ENCODE measurements at regions not wholly inside any gene's neighbourhood (a gene's known extent, or its start where the extent isn't known, plus 50 kb on each side); places are given as distances from the start of the nearest gene placed in this dataset.

DNA sequence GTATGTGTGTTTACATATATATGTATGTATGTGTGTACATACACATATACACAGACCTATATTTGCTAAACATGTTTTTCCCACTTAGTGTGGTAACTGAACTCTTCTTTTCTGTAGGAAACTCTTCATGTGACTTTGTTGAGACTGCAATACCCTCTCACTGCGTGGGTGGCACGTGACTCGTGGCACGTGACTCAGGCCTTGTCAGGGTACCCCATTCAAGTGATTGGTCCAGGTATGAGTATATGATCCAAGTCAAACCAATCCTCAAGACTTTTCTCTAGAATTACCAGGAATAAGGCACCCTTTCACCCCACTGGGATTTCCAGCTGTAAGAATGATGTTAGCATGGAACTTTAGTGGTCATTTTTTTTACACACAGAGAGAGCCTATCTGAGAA is 149.2 kb upstream of the KCNK2 start:
- TF ChIP-seq, protein P1, sequence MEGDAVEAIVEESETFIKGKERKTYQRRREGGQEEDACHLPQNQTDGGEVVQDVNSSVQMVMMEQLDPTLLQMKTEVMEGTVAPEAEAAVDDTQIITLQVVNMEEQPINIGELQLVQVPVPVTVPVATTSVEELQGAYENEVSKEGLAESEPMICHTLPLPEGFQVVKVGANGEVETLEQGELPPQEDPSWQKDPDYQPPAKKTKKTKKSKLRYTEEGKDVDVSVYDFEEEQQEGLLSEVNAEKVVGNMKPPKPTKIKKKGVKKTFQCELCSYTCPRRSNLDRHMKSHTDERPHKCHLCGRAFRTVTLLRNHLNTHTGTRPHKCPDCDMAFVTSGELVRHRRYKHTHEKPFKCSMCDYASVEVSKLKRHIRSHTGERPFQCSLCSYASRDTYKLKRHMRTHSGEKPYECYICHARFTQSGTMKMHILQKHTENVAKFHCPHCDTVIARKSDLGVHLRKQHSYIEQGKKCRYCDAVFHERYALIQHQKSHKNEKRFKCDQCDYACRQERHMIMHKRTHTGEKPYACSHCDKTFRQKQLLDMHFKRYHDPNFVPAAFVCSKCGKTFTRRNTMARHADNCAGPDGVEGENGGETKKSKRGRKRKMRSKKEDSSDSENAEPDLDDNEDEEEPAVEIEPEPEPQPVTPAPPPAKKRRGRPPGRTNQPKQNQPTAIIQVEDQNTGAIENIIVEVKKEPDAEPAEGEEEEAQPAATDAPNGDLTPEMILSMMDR (IDR thresholded peaks at IDR 0.05), result no peak
- TF ChIP-seq EZH2 (IDR thresholded peaks at IDR 0.05) (no peak), EZH2phosphoT487 (IDR thresholded peaks at IDR 0.05) (no peak)
